ENCODE measurements at regions not wholly inside any gene's neighbourhood (a gene's known extent, or its start where the extent isn't known, plus 50 kb on each side); places are given as distances from the start of the nearest gene placed in this dataset.

- Mint-ChIP-seq H3K36me3 (ENCODE audit: low read depth) (no peaks in the 10 kb centered on the region), H3K4me3 (no peak overlapping the region), H3K9me3 (peaks cover 19% of the 10 kb centered on the region), H3K27ac (no peak overlapping the region), H3K4me1 (peaks cover 29% of the 10 kb centered on the region), H3K27me3 (ENCODE audit: low read depth, poor library complexity) (peaks cover 18% of the 10 kb centered on the region)
- no peak for DNase-seq
- TF ChIP-seq CTCF (IDR thresholded peaks at IDR 0.05) = no peak
Observed at GRCh38 chr20:57884956-57885355, 175.1 kb upstream of the PMEPA1 start.

GRCh38 chr20:57883761-57884160, 173.9 kb upstream of the PMEPA1 start:
- Mint-ChIP-seq H3K4me3 (no peak overlapping the region), H3K27ac (no peak overlapping the region), H3K9me3 (peaks cover 19% of the 10 kb centered on the region), H3K36me3 (ENCODE audit: low read depth) (no peaks in the 10 kb centered on the region), H3K4me1 (peaks cover 41% of the 10 kb centered on the region), H3K27me3 (ENCODE audit: low read depth, poor library complexity) (peaks cover 16% of the 10 kb centered on the region)
- DNase-seq = no peak
- TF ChIP-seq CTCF (IDR thresholded peaks at IDR 0.05) = no peak

GRCh38 chr20:57883224-57883623, 173.4 kb upstream of the PMEPA1 start:
- Mint-ChIP-seq H3K9me3 (peaks cover 17% of the 10 kb centered on the region), H3K27ac (no peak overlapping the region), H3K4me3 (no peak overlapping the region), H3K27me3 (ENCODE audit: low read depth, poor library complexity) (peaks cover 17% of the 10 kb centered on the region), H3K36me3 (ENCODE audit: low read depth) (no peaks in the 10 kb centered on the region), H3K4me1 (peaks cover 43% of the 10 kb centered on the region)
- no peak for TF ChIP-seq CTCF (IDR thresholded peaks at IDR 0.05)
- DNase-seq = no peak

- no peak for DNase-seq
- TF ChIP-seq CTCF (IDR thresholded peaks at IDR 0.05) = no peak
- no peak overlapping the region for H3K4me3 Mint-ChIP-seq
- peaks cover 11% of the 10 kb centered on the region for H3K9me3 Mint-ChIP-seq
- H3K27me3 Mint-ChIP-seq (ENCODE audit: low read depth, poor library complexity) = peaks cover 14% of the 10 kb centered on the region
- H3K36me3 Mint-ChIP-seq (ENCODE audit: low read depth) = no peaks in the 10 kb centered on the region
- peaks cover 48% of the 10 kb centered on the region for H3K4me1 Mint-ChIP-seq
- no peak overlapping the region for H3K27ac Mint-ChIP-seq
Observed at GRCh38 chr20:57882451-57883161, 172.8 kb upstream of the PMEPA1 start.

- H3K27me3 Mint-ChIP-seq (ENCODE audit: low read depth, poor library complexity) = peaks cover 16% of the 10 kb centered on the region
- peaks cover 4% of the 10 kb centered on the region for H3K9me3 Mint-ChIP-seq
- TF ChIP-seq CTCF (IDR thresholded peaks at IDR 0.05) = no peak
- no peaks in the 10 kb centered on the region for H3K36me3 Mint-ChIP-seq (ENCODE audit: low read depth)
- peaks cover 57% of the 10 kb centered on the region for H3K4me1 Mint-ChIP-seq
- DNase-seq = no peak
- H3K27ac Mint-ChIP-seq = no peak overlapping the region
- no peak overlapping the region for H3K4me3 Mint-ChIP-seq
Observed at GRCh38 chr20:57881466-57882385, 171.9 kb upstream of the PMEPA1 start.
